HG02588 (cell line): ENCODE measurements at regions not wholly inside any gene's neighbourhood (a gene's known extent, or its start where the extent isn't known, plus 50 kb on each side); places are given as distances from the start of the nearest gene placed in this dataset.

ENCODE experiments used
- ATAC-seq: cut with Tn5 transposase; IDR thresholded peaks from one replicate; pipeline ENCODE4 v1.9.1; 2021; ENCODE audit warnings: mild to moderate bottlenecking, moderate library complexity; ENCODE audit not compliant: unreplicated experiment

GRCh38 chr12:98328467-98328866 lies 186.9 kb upstream of the TMPO start:
- no peak for ATAC-seq

GRCh38 chr12:98329589-98329988 lies 185.8 kb upstream of the TMPO start:
- ATAC-seq, result no peak

GRCh38 chr12:98332642-98333041 lies 182.7 kb upstream of the TMPO start:
- peak; percentile 68 for ATAC-seq

DNA sequence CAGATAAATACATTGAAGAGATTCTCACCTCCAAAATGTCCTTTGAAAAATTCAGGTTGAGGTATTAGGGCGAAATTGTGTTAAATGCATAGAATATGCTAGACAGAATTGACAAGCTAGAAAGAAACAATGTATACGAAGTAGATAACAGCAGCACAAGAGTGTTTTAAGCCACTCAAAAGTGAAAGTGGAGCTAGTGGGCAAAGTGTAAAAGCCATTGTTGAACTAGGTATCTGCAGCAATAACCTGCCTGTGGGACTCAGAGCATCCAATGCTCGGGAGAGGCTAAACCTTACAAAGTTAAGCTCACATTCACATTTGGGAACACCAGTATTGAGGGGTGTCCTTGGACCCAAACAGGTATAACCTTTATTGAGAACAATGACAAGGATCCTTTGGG lies 180.6 kb upstream of the TMPO start:
- no peak for ATAC-seq

DNA sequence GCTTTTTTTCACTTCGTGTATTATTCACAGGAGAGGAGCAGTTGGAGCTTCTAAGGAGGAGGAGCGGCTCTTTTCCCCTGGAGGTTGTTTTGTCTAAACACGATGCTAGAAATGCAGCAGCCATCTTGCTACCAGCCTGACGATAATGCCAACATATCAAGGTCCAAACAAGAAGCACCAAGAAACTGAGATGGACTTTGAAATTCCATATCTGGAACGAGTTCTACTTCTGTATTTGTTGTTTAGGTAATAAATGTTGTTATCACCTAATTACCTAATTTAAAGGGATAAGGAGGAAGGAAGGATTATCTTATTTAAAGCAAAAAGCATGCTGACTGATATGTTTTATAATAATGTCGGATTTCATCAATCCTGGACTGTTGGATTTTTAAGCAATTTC lies 174.4 kb upstream of the TMPO start:
- ATAC-seq, result no peak

GRCh38 chr12:98341732-98342131 lies 173.7 kb upstream of the TMPO start:
- no peak for ATAC-seq

GRCh38 chr12:98343002-98343567 lies 172.3 kb upstream of the TMPO start:
- no peak for ATAC-seq

DNA sequence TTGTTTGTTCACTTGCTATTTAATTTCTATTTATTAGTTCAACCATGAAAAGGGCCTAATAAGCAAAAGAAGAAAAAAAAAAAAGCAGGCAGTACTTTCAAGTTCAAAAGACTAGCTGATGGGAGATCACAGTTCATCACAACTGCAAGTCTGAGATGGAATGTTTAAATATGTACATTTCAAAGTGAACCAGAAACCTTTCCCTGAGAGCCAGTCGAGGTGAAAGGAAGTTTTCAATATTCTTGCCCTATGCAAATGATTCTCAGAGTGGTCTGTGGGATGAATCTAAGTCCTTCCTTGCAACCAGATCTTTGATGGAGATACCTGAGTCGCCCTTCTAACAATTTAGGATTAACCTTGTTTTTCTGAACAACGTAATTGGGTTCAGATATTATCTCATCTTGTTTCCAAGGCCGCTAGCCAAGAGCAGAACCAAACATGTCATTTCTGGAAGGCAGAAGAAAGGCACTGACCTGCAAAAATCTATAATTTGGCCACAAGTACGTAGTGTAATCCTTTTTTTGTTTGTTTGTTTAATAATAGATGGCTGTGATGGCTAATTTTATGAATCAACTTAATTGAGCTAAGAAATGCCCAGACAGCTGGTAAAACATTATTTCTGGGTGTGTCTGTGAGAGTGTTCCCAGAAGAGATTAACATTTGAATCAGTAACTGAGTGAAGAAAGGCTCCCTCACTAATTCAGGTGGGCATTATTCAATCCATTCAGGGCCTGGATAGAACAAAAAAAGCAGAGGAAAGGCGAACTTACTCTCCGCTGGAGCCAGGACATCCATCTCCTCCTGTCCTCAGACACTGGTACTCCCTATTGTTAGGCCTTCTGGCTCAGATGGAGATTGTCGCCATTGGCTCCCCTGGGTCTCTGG lies 171.1 kb upstream of the TMPO start:
- ATAC-seq, result no peak

GRCh38 chr12:98345308-98345876 lies 170.0 kb upstream of the TMPO start:
- ATAC-seq, result no peak

GRCh38 chr12:98351089-98351488 lies 164.3 kb upstream of the TMPO start:
- ATAC-seq, result no peak

- no peak for ATAC-seq
Observed at GRCh38 chr12:98351784-98352183, 163.6 kb upstream of the TMPO start.

GRCh38 chr12:98352218-98352811 lies 163.1 kb upstream of the TMPO start:
- peak; percentile 59 for ATAC-seq

DNA sequence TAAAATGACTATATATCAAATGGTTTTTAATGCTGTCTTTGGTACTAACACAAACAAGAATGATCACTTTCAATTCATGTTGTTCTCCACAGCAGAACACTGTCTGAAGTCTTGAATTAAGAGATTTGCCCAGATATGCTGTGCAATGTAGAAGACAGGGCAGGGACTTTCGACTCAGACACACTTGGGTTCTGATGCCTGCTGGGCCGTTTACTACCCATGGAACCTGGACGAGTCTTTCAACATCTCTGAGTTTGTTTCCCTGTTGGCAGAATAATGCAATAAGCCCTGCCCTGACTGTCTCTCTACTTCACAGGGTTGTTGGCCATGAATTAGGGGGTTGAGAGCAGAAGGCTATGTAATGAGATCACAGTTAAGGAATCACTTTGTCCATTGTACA lies 162.6 kb upstream of the TMPO start:
- peak; percentile 36 for ATAC-seq

DNA sequence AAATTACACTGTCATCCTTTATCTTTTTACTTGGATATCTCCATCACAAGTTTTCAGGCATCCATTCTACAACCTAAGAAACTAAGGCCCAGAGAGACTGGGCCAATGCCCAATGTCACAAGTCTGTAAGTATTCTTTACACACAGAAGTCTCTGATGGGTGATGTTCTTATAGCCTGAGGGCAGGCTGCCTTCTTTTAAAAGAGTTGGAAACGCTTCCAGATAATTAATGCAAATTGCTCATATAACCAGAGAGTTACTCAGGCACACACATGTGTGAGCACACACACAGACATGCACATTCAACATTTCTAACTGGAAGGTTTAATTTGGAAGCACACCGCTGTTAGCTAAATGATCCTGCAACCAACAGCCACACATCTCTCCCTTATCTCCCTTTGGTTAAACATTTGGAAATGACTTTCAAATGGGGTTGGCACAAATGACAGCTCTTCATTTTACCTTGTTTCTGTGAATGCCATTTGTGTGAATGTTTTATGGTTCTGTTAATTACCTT lies 160.8 kb upstream of the TMPO start:
- ATAC-seq, result no peak

GRCh38 chr12:98355322-98355721 lies 160.1 kb upstream of the TMPO start:
- ATAC-seq, result no peak

GRCh38 chr12:98355933-98356332 lies 159.5 kb upstream of the TMPO start:
- ATAC-seq, result no peak

DNA sequence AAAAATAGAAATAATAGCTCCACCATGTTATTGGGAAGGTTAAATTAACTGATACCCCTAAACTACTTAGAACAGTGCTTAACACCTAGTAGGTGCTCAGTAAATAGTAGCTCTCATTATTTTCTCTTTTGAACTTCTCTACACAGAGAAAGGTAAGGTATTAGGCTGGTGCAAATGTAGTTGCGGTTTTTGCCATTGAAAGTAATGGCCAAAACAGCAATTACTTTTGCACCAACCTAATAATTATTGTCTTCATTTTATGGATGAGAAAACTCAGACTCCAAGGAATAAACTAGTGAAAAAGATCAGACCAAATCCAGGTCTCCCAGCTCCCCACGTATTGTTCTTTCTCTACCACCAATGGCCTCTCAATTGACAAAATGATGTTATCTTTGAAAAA lies 157.2 kb upstream of the TMPO start:
- no peak for ATAC-seq

DNA sequence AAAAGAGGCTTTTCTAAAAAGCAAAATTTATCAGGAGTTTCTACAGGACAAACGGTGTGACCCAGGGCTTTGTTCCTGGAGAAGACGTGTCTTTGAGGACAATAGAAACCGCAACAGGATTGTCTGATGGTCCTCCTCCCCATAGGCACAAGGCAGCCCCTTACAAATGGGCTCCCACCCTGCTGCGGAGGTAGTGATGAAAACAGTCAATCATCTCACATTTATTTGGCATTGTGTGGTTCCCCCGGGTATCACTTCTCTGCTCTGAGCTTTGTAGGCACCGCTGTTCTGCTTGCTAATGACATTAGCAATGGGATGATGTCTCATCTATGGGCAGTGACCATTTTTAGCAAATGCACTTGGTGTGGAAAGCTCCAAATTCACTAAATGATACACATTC lies 155.5 kb upstream of the TMPO start:
- ATAC-seq, result no peak

- no peak for ATAC-seq
Observed at GRCh38 chr12:98360401-98360800, 155.0 kb upstream of the TMPO start.

GRCh38 chr12:98369581-98369980 lies 145.8 kb upstream of the TMPO start:
- ATAC-seq, result no peak

- ATAC-seq, result no peak
Observed at GRCh38 chr12:98370976-98371375, 144.4 kb upstream of the TMPO start.

DNA sequence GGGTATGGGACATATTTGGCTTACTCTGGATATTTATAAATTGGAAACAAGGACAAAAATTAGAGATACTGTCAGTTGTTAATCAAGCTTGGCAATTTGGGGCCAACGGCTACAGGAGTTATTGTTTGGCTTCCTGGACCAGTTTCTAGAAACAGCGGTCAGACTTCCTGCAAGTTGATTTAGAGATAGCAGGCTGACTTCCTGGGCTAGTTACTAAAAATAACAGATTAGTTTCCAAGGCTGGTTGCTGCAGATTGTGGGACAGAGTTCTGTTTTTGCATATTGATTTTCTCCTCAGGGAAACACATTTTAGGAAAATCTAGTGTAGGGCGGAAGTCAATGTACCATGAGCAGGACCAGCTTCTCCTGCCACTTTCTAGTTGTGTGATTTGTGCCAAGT lies 144.0 kb upstream of the TMPO start:
- no peak for ATAC-seq
